ENCODE measurements at regions not wholly inside any gene's neighbourhood (a gene's known extent, or its start where the extent isn't known, plus 50 kb on each side); places are given as distances from the start of the nearest gene placed in this dataset.

DNA sequence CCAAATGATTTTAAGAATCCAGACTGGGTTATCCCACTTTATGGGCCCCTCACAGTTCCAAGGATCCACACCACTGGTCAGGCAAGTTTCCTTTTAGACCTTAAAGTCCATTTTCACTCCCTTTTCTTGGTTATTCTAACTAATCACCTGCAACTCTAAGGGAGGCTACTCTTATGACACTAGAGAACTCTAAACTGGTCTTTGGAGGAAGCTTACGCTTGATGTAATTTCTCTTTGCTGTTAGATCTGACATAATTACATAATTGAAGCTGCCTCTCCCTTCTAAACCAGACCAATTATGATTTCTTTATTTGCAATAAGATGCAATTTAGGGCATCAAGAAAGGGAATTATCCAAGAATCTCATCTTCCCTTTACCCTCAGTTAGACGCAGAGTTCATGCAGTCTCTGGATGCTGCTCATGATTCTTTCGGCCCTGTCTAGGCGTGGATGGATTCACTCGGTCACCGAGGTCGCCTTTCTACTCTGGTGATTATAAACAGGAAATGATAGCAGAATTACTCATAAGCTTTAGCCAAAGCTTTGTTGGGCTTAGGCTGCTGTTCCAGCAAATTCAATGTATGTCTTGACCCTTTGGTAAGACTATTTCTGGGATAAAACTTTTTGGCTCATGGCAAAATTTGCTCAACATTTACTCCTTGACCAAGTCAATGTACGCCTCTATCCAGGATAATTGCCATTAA, 130.9 kb upstream of the PRNP start:
- Mint-ChIP-seq H3K9me3 (ENCODE audit: unreplicated experiment) (peaks cover 2% of the 10 kb centered on the region), H3K27ac (ENCODE audit: unreplicated experiment) (no peak overlapping the region), H3K4me1 (ENCODE audit: low read depth, unreplicated experiment) (no peaks in the 10 kb centered on the region), H3K36me3 (ENCODE audit: insufficient read depth, unreplicated experiment) (no peaks in the 10 kb centered on the region), H3K27me3 (ENCODE audit: insufficient read depth, unreplicated experiment) (peaks cover 2% of the 10 kb centered on the region), H3K4me3 (ENCODE audit: unreplicated experiment) (no peak overlapping the region)
- TF ChIP-seq, protein P1, sequence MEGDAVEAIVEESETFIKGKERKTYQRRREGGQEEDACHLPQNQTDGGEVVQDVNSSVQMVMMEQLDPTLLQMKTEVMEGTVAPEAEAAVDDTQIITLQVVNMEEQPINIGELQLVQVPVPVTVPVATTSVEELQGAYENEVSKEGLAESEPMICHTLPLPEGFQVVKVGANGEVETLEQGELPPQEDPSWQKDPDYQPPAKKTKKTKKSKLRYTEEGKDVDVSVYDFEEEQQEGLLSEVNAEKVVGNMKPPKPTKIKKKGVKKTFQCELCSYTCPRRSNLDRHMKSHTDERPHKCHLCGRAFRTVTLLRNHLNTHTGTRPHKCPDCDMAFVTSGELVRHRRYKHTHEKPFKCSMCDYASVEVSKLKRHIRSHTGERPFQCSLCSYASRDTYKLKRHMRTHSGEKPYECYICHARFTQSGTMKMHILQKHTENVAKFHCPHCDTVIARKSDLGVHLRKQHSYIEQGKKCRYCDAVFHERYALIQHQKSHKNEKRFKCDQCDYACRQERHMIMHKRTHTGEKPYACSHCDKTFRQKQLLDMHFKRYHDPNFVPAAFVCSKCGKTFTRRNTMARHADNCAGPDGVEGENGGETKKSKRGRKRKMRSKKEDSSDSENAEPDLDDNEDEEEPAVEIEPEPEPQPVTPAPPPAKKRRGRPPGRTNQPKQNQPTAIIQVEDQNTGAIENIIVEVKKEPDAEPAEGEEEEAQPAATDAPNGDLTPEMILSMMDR (IDR thresholded peaks at IDR 0.05; ENCODE audit: insufficient read depth in 1 of 2, low read depth in 1 of 2, low read length in 1 of 2, severe bottlenecking in 1 of 2, unreplicated experiment in 1 of 2): no peak
- Histone ChIP-seq H3K27me3 (replicated peaks; ENCODE audit: control insufficient read depth, insufficient read depth, low read length) (no peaks in the 10 kb centered on the region), H3K9me3 (no peaks in the 10 kb centered on the region), H3K36me3 (ENCODE audit: control insufficient read depth, insufficient read depth, low read length) (no peaks in the 10 kb centered on the region), H3K4me3 (ENCODE audit: low read depth, low read length) (no peak overlapping the region), H3K4me1 (no peaks in the 10 kb centered on the region)
- POLR2A ChIA-PET: no interaction called here
- CTCF ChIA-PET: no interaction called here
- BruUV-seq (replicated peaks): no TSS peak
- intact Hi-C loops (cut with micrococcal nuclease; ENCODE audit: unreplicated experiment): no loop called here
- no peak for DNase-seq

DNA sequence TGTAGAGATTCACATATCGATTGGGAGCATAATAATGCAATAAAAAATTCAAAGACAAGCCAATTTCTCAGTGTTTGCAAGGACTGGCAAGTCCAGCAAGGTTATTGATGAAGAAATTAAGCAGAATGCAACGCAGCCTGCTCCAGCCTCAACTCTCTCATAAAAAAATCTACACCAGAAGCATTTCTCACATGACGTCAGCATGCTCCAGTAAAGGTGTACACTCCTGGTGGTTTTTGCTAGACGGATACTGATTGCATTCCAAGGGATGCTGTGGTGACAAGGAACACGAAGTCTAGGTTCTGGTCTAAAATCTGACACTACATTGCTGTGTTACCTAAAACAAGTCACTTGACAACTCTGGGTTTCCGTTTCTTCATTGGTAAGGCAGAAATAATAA, 131.9 kb upstream of the PRNP start:
- Mint-ChIP-seq H3K9me3 (ENCODE audit: unreplicated experiment) (peaks cover 12% of the 10 kb centered on the region), H3K27ac (ENCODE audit: unreplicated experiment) (no peak overlapping the region), H3K4me3 (ENCODE audit: unreplicated experiment) (no peak overlapping the region), H3K4me1 (ENCODE audit: low read depth, unreplicated experiment) (no peaks in the 10 kb centered on the region), H3K36me3 (ENCODE audit: insufficient read depth, unreplicated experiment) (no peaks in the 10 kb centered on the region), H3K27me3 (ENCODE audit: insufficient read depth, unreplicated experiment) (peaks cover 2% of the 10 kb centered on the region)
- BruUV-seq (replicated peaks): no TSS peak
- Histone ChIP-seq H3K4me1 (no peaks in the 10 kb centered on the region), H3K27me3 (replicated peaks; ENCODE audit: control insufficient read depth, insufficient read depth, low read length) (no peaks in the 10 kb centered on the region), H3K36me3 (ENCODE audit: control insufficient read depth, insufficient read depth, low read length) (no peaks in the 10 kb centered on the region), H3K9me3 (no peaks in the 10 kb centered on the region), H3K4me3 (ENCODE audit: low read depth, low read length) (no peak overlapping the region)
- intact Hi-C loops (cut with micrococcal nuclease; ENCODE audit: unreplicated experiment): no loop called here
- TF ChIP-seq, protein P1 (IDR thresholded peaks at IDR 0.05; ENCODE audit: insufficient read depth in 1 of 2, low read depth in 1 of 2, low read length in 1 of 2, severe bottlenecking in 1 of 2, unreplicated experiment in 1 of 2): no peak
- POLR2A ChIA-PET: no interaction called here
- no peak for DNase-seq
- CTCF ChIA-PET: no interaction called here

GRCh38 chr20:4552075-4552640, 134.1 kb upstream of the PRNP start:
- no peaks in the 10 kb centered on the region; the same call in 1 of the 2 replicates for H3K9me3 ChIP-seq
- intact Hi-C loops (cut with micrococcal nuclease; ENCODE audit: unreplicated experiment): no loop called here
- peaks cover 17% of the 10 kb centered on the region for H3K9me3 Mint-ChIP-seq (ENCODE audit: unreplicated experiment)
- H3K27me3 Mint-ChIP-seq (ENCODE audit: insufficient read depth, unreplicated experiment): peaks cover 2% of the 10 kb centered on the region
- no peaks in the 10 kb centered on the region for H3K4me1 Mint-ChIP-seq (ENCODE audit: low read depth, unreplicated experiment)
- no peak for DNase-seq
- no peaks in the 10 kb centered on the region for H3K36me3 ChIP-seq (ENCODE audit: control insufficient read depth, insufficient read depth, low read length)
- CTCF ChIA-PET: no interaction called here
- POLR2A ChIA-PET: no interaction called here
- BruUV-seq (replicated peaks): no TSS peak
- H3K27ac Mint-ChIP-seq (ENCODE audit: unreplicated experiment): no peak overlapping the region
- no peaks in the 10 kb centered on the region for H3K4me1 ChIP-seq
- TF ChIP-seq, protein P1 (IDR thresholded peaks at IDR 0.05; ENCODE audit: insufficient read depth in 1 of 2, low read depth in 1 of 2, low read length in 1 of 2, severe bottlenecking in 1 of 2, unreplicated experiment in 1 of 2): no peak
- no peak overlapping the region for H3K4me3 ChIP-seq (ENCODE audit: low read depth, low read length)
- H3K4me3 Mint-ChIP-seq (ENCODE audit: unreplicated experiment): no peak overlapping the region
- H3K36me3 Mint-ChIP-seq (ENCODE audit: insufficient read depth, unreplicated experiment): no peaks in the 10 kb centered on the region
- H3K27me3 ChIP-seq (replicated peaks; ENCODE audit: control insufficient read depth, insufficient read depth, low read length): no peaks in the 10 kb centered on the region

All from Caco-2 (cell line).